Fibroblast of lung (primary cell): ENCODE measurements at regions not wholly inside any gene's neighbourhood (a gene's known extent, or its start where the extent isn't known, plus 50 kb on each side); places are given as distances from the start of the nearest gene placed in this dataset.

Experiments
- EZH2 ChIP-seq: IDR thresholded peaks from 2 replicates; pipeline ENCODE4 v1.5.1; 2012; ENCODE audit warnings: low read length, control low read depth, mild to moderate bottlenecking; ENCODE audit errors: missing control alignments
- TF ChIP-seq, protein P1 (sequence below), 2 donors: IDR thresholded peaks in 1 of 2; conservative IDR thresholded peaks in 1 of 2; 1 replicate in 1 of 2; 2 replicates in 1 of 2; pipeline ENCODE4 v1.5.1; 2011 to 2012; ENCODE audit warnings: low read length in 2 of 2, control low read depth in 1 of 2, inconsistent platforms in 1 of 2, low read depth in 1 of 2, mild to moderate bottlenecking in 1 of 2

DNA sequence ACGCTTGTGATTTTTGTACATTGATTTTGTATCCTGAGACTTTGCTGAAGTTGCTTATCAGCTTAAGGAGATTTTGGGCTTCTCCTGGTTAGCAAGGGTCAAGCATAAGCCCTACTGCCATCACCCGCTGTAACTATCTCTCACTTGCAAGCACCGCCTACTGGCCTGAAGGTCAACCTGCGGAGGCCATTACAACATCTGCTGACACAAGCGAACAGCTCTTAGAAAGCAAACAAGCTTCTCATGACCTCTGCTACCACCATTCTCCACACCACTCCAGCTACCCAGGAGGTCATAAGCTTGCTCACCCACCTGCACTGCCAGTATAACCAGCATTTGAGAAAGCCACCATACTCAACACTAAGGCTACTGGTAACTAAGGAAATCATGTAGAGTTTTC is 288.4 kb upstream of the KIRREL3 start:
- TF ChIP-seq, protein P1, sequence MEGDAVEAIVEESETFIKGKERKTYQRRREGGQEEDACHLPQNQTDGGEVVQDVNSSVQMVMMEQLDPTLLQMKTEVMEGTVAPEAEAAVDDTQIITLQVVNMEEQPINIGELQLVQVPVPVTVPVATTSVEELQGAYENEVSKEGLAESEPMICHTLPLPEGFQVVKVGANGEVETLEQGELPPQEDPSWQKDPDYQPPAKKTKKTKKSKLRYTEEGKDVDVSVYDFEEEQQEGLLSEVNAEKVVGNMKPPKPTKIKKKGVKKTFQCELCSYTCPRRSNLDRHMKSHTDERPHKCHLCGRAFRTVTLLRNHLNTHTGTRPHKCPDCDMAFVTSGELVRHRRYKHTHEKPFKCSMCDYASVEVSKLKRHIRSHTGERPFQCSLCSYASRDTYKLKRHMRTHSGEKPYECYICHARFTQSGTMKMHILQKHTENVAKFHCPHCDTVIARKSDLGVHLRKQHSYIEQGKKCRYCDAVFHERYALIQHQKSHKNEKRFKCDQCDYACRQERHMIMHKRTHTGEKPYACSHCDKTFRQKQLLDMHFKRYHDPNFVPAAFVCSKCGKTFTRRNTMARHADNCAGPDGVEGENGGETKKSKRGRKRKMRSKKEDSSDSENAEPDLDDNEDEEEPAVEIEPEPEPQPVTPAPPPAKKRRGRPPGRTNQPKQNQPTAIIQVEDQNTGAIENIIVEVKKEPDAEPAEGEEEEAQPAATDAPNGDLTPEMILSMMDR (conservative IDR thresholded peaks at IDR 0.05 in 1 of 2, IDR thresholded peaks at IDR 0.05 in 1 of 2; ENCODE audit: low read depth in 1 of 2, low read length in 2 of 2) = no peak
- TF ChIP-seq EZH2 = no peak
